GM10248 (cell line): ENCODE measurements at regions not wholly inside any gene's neighbourhood (a gene's known extent, or its start where the extent isn't known, plus 50 kb on each side); places are given as distances from the start of the nearest gene placed in this dataset.

ENCODE experiments used
- CTCF ChIA-PET: fragments of 300-600 bp; sonication (Branson Sonifier 250); formaldehyde crosslinking; extraction: SDS; loops from one replicate; lab custom pipeline; 2021; ENCODE audit warnings: antibody characterized with exemption; lab: Yijun Ruan, JAX
- POLR2A ChIA-PET: fragments of 350-650 bp; sonication (Branson Sonifier 250); formaldehyde crosslinking; extraction: SDS; loops from one replicate; lab custom pipeline; 2020; ENCODE audit warnings: antibody characterized with exemption; lab: Yijun Ruan, JAX
- DNase-seq: peaks from one replicate; pipeline ENCODE4 v3.0.0; 2012; ENCODE audit errors: extremely low spot score
- TF ChIP-seq, protein P1 (sequence below): IDR thresholded peaks from 2 replicates; pipeline ENCODE4 v1.5.1; 2012; ENCODE audit warnings: mild to moderate bottlenecking, low read depth; ENCODE audit errors: extremely low read depth, missing control alignments, control extremely low read depth

DNA sequence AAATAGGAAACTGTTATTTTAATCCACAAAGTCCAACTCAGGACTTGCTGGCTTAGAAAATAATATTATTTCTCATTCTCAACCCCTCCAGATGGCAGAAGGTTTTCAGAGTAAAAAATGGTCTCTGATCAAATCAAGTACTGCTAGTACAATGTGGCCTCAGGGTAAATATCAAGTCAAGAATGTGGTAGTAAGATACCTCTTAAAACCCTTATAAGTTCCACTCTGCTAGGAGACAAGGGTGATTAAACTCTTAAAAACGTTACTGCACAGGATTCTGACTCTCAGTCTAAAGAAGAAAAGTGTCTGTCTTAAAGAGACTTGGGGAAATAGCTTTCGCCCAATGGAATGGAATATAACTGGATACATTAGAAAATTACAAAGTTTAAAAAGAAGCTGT, 120.8 kb upstream of the PDE4D start:
- CTCF ChIA-PET, result interaction anchor here (0.9 to 1.5 kb wide), 2 partner anchors 17 to 18 kb away, joined by 4 to 5 read pairs; no protein-coding TSS in a partner anchor

DNA sequence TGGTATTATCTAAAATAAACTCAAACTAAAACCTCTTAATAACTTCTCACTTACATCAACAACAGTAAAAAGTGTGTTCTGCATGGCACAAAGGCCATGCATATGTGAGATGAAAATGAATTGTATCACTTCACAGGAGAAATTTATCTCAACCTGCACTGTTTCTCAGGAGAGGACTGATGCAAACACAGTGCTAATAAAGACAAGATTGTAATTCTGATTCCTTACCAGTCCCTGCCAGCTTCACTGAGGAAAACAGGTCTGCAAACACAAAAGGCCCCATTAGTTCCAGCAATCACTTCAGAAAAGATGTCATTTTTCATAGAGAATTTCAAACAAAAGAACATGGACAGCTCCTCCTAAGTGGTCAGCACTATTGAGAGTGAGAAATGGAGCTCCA, 117.3 kb upstream of the PDE4D start:
- CTCF ChIA-PET, result no interaction called here
- TF ChIP-seq, protein P1, sequence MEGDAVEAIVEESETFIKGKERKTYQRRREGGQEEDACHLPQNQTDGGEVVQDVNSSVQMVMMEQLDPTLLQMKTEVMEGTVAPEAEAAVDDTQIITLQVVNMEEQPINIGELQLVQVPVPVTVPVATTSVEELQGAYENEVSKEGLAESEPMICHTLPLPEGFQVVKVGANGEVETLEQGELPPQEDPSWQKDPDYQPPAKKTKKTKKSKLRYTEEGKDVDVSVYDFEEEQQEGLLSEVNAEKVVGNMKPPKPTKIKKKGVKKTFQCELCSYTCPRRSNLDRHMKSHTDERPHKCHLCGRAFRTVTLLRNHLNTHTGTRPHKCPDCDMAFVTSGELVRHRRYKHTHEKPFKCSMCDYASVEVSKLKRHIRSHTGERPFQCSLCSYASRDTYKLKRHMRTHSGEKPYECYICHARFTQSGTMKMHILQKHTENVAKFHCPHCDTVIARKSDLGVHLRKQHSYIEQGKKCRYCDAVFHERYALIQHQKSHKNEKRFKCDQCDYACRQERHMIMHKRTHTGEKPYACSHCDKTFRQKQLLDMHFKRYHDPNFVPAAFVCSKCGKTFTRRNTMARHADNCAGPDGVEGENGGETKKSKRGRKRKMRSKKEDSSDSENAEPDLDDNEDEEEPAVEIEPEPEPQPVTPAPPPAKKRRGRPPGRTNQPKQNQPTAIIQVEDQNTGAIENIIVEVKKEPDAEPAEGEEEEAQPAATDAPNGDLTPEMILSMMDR, result no peak
- POLR2A ChIA-PET, result no interaction called here
- DNase-seq, result no peak

More for the DNA sequence above, 120.8 kb upstream of the PDE4D start:
- DNase-seq, result no peak
- TF ChIP-seq, protein P1, result no peak
- POLR2A ChIA-PET, result no interaction called here

DNA sequence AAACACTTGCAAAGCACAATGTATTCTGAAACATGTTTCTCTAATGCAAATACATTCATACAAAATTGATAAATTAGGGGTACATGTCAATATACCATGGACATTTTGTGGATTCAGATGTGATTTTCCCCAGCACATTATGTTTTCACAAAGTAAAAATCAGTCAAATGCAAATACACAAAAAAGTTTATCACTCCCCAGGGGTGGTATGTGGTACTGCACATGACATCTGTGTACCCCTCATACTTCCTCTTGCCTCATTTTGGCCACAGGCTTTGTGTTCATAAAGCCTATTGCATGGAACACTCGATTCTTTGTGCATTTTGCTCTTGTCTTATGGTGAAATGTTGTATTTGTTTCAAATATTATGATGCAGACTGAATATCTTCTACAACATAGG, 116.8 kb upstream of the PDE4D start:
- ChIA-PET CTCF (interaction anchor here (0.8 kb wide), 1 partner anchor 8 kb away, joined by 3 read pairs; no protein-coding TSS in a partner anchor), POLR2A (no interaction called here)
- TF ChIP-seq, protein P1, result no peak
- no peak for DNase-seq

DNA sequence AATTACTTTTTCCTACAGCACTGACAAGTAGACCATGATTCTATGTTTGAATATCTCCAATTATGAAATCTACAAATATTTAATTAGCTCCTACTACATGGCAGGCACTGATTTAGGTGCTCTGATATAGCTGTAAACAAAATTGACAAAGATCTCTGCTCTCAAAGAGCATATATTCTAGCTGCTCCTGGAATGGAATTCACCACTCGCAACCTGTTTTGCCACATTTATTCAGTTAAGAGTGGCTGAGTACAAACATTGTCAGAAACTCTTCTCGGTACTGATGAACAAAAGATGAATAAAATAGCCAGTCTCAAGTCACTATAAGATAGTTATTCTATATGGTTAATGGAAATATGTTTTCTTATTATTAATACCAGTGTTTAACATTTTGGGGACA, 114.2 kb upstream of the PDE4D start:
- ChIA-PET POLR2A (no interaction called here), CTCF (interaction anchor here (1.0 kb wide), 1 partner anchor 20 kb away, joined by 3 read pairs; no protein-coding TSS in a partner anchor)
- DNase-seq, result no peak
- TF ChIP-seq, protein P1, result no peak

DNA sequence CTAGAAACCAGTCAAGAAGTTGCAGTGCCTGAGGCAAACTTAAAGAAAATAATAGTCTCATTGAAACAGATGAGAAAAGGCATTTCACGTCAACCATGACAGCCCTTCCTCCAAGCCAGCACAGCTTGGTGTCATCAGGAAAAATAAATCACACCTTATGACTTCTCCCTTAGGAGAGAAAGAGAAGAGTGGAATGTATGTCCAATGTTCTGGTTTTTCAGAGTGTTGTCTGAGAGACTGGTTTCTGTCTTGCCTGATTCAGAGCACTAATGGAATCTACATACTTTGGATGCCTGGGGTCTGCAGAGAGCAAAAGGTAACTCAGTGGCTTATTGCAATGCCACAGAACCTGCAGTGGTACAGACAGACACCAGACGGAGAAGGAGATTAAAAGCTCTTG, 105.5 kb upstream of the PDE4D start:
- ChIA-PET CTCF (no interaction called here), POLR2A (no interaction called here)
- TF ChIP-seq, protein P1, result no peak
- DNase-seq, result no peak

DNA sequence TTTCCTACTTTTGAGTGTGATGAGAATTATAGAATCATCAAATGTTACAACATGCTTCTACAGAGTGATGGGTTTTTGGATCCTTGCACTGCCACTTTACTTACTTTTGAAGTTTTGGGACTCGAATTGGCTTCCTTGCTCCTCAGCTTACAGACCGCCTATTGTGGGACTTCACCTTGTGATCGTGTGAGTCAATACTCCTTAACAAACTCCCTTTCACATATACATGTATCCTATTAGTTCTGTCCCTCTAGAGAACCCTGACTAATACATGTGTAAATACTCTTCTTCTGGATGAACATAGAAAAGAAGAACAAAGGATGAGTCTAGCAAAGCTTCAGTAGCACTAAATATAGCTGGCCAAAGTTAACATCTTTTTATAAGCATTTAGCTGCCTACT, 98.7 kb upstream of the PDE4D start:
- TF ChIP-seq, protein P1, result no peak
- ChIA-PET POLR2A (no interaction called here), CTCF (no interaction called here)
- no peak for DNase-seq
